Liver (tissue), 8 donors: ENCODE measurements at regions not wholly inside any gene's neighbourhood (a gene's known extent, or its start where the extent isn't known, plus 50 kb on each side); places are given as distances from the start of the nearest gene placed in this dataset.

ENCODE experiments used
- DNase-seq: peaks from one replicate; pipeline ENCODE4 v3.0.0-alpha.2; 2017; ENCODE audit warnings: low spot score
- H3K27ac ChIP-seq, 2 donors: one replicate each; pipeline ENCODE4 v1.7.0; 2013; ENCODE audit warnings: inconsistent platforms in 2 of 2, low read length in 2 of 2, control low read depth in 1 of 2, low read depth in 1 of 2, mild to moderate bottlenecking in 1 of 2
- H3K27me3 ChIP-seq, 4 donors: one replicate each; pipeline versions ENCODE4 v1.6.1 to v1.7.0; 2013; ENCODE audit warnings: low read length in 3 of 4, inconsistent platforms in 1 of 4, mild to moderate bottlenecking in 1 of 4, moderate library complexity in 1 of 4; ENCODE audit not compliant: control insufficient read depth in 4 of 4, insufficient read depth in 4 of 4
- H3K36me3 ChIP-seq, 4 donors: one replicate each; pipeline versions ENCODE4 v1.6.1 to v1.7.0; 2013; ENCODE audit warnings: low read length in 3 of 4, mild to moderate bottlenecking in 3 of 4, low read depth in 1 of 4, moderate library complexity in 1 of 4; ENCODE audit not compliant: control insufficient read depth in 4 of 4, insufficient read depth in 3 of 4
- H3K4me1 ChIP-seq, 4 donors: one replicate each; pipeline versions ENCODE4 v1.6.1 to v1.7.0; 2013; ENCODE audit warnings: low read length in 3 of 4, mild to moderate bottlenecking in 3 of 4, moderate library complexity in 1 of 4; ENCODE audit not compliant: control insufficient read depth in 4 of 4, insufficient read depth in 4 of 4
- H3K4me3 ChIP-seq, 3 donors: one replicate each; pipeline versions ENCODE4 v1.6.1 to v1.7.0; 2013; ENCODE audit warnings: low read length in 3 of 3, control low read depth in 1 of 3, low read depth in 1 of 3, mild to moderate bottlenecking in 1 of 3
- H3K9ac ChIP-seq, 2 donors: one replicate each; pipeline ENCODE4 v1.7.0; 2013; ENCODE audit warnings: low read length in 2 of 2, mild to moderate bottlenecking in 2 of 2, moderate library complexity in 2 of 2, control low read depth in 1 of 2, low read depth in 1 of 2
- H3K9me3 ChIP-seq, 4 donors: one replicate each; pipeline versions ENCODE4 v1.6.1 to v1.7.0; 2013; ENCODE audit warnings: low read length in 3 of 4; ENCODE audit not compliant: control insufficient read depth in 4 of 4
- ATF3 ChIP-seq: IDR thresholded peaks from 2 replicates; pipeline ENCODE4 v1.6.1; 2016; ENCODE audit warnings: antibody characterized with exemption
- CTCF ChIP-seq: fragments of 150-350 bp; IDR thresholded peaks from 2 replicates; pipeline ENCODE4 v1.5.1; 2017; ENCODE audit warnings: improper control_type of control experiment, low read depth, low read length; ENCODE audit not compliant: missing input control
- EGR1 ChIP-seq, 2 donors: IDR thresholded peaks; 2 replicates each; pipeline ENCODE4 v1.6.1; 2016 to 2018; ENCODE audit warnings: antibody characterized with exemption in 2 of 2, low read depth in 2 of 2
- HNF4A ChIP-seq, 2 donors: conservative IDR thresholded peaks; 2 replicates each; pipeline ENCODE4 v1.6.1; 2016; ENCODE audit warnings: antibody characterized with exemption in 2 of 2, mild to moderate bottlenecking in 2 of 2
- NR2F2 ChIP-seq: IDR thresholded peaks from 2 replicates; pipeline ENCODE4 v1.6.1; 2016; ENCODE audit warnings: antibody characterized with exemption
- RAD21 ChIP-seq, 2 donors: IDR thresholded peaks; 2 replicates each; pipeline ENCODE4 v1.6.1; 2016; ENCODE audit warnings: antibody characterized with exemption in 2 of 2, mild to moderate bottlenecking in 2 of 2
- REST ChIP-seq: IDR thresholded peaks from 2 replicates; pipeline ENCODE4 v1.6.1; 2016; ENCODE audit warnings: antibody characterized with exemption, mild to moderate bottlenecking
- RXRA ChIP-seq, 2 donors: IDR thresholded peaks; 2 replicates each; pipeline ENCODE4 v1.6.1; 2017 to 2018; ENCODE audit warnings: antibody characterized with exemption in 2 of 2, mild to moderate bottlenecking in 1 of 2
- SP1 ChIP-seq: IDR thresholded peaks from 2 replicates; pipeline ENCODE4 v1.6.1; 2018; ENCODE audit warnings: antibody characterized with exemption, mild to moderate bottlenecking
- TAF1 ChIP-seq: conservative IDR thresholded peaks from 2 replicates; pipeline ENCODE4 v1.6.1; 2016; ENCODE audit warnings: antibody characterized with exemption, mild to moderate bottlenecking
- YY1 ChIP-seq: IDR thresholded peaks from 2 replicates; pipeline ENCODE4 v1.6.1; 2016; ENCODE audit warnings: antibody characterized with exemption, mild to moderate bottlenecking
- ZBTB33 ChIP-seq: IDR thresholded peaks from 2 replicates; pipeline ENCODE4 v1.6.1; 2016; ENCODE audit warnings: antibody characterized with exemption
- WGBS: extraction: QIAGEN DNeasy Blood & Tissue Kit; methylation state at CpG from one replicate; pipeline ENCODE4 v1.1.7; 2013; 5-methylcytosine and 5-hydroxymethylcytosine counted together
- TF ChIP-seq, protein P1 (sequence below): IDR thresholded peaks from 2 replicates; pipeline ENCODE4 v1.6.1; 2016; ENCODE audit warnings: antibody characterized with exemption
- donor health status: healthy.
- donor health status: healthy.
- donor health status: healthy.
- donor health status: healthy.
- donor health status: healthy.

DNA sequence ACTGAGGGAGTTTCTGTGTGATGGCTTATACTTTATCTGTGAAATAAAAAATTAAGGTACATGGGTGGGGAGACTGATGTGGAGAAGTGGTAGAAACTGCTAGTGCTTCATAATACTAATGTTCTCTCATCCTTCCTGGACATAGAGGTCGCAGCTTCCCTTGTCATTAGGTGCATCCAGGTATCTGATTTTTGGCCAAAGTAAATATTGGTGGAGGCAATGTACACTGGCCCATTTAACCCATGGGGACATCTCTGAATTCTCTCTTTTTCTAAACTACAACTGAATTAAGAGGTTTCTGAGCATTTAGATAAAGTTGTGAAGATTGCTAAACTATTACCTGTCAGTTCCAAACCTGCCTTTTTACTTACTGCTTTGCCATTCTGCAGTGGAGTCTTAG lies 140.9 kb upstream of the CHORDC1 start (continued):
- TF ChIP-seq REST (no peak), HNF4A (conservative IDR thresholded peaks at IDR 0.05) (no peak), EGR1 (IDR thresholded peaks at IDR 0.05; ENCODE audit: low read depth in 2 of 2) (no peak), NR2F2 (no peak)

DNA sequence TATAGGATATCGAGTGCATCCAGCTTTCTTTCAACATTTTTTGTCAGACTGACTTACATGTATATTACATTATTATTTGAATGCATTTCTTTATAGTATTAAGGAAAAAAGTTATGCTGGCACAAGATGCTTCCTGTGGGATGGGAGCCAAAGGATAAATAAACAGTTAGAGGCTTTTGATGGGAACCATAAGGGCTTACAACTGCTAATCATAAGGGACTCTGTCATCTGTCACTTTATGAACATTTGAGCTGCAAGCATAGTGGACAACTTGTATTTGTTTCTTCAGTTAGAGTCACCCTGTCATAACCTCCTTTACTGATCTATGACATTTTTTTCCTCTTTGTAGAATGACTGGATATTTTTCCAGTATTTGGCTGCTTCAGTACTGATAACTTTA lies 132.4 kb upstream of the CHORDC1 start:
- no peak overlapping the region for H3K9ac ChIP-seq
- H3K27ac ChIP-seq: no peak overlapping the region
- H3K4me3 ChIP-seq: no peak overlapping the region
- no peak for TF ChIP-seq NR2F2
- no peak for TF ChIP-seq YY1
- no peak for TF ChIP-seq RXRA (IDR thresholded peaks at IDR 0.05)
- no peak for TF ChIP-seq HNF4A (conservative IDR thresholded peaks at IDR 0.05)
- TF ChIP-seq REST: no peak
- no peak for TF ChIP-seq RAD21 (IDR thresholded peaks at IDR 0.05)
- no peak for TF ChIP-seq ATF3
- no peak for TF ChIP-seq TAF1
- no peak for TF ChIP-seq SP1
- TF ChIP-seq ZBTB33: no peak
- DNase-seq: no peak
- H3K9me3 ChIP-seq: no peaks in the 10 kb centered on the region
- 83% methylated on average over 1 of the region's 1 CpG for WGBS
- no peaks in the 10 kb centered on the region for H3K36me3 ChIP-seq
- no peaks in the 10 kb centered on the region for H3K4me1 ChIP-seq
- H3K27me3 ChIP-seq: no peaks in the 10 kb centered on the region

DNA sequence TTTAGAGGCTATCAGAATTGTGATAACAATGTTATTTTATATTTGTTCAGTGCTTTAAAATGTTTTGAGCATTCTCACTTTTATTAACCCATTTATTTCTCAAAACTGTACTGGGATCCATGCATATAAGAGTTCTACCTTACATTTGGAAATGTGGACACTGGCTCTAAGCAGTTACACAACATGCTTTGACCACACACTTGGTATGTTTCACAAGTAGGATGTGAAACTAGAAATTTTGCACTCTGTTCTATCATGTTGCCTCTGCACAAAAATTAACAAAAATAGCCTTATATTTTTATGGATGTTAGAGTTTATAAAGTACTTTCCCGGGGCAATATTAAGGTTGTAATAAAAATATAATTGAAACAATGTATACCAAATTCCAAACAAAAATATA lies 126.9 kb upstream of the CHORDC1 start:
- Histone ChIP-seq H3K4me1 (no peaks in the 10 kb centered on the region), H3K4me3 (no peak overlapping the region), H3K9ac (no peak overlapping the region), H3K9me3 (no peaks in the 10 kb centered on the region), H3K27ac (no peak overlapping the region), H3K36me3 (no peaks in the 10 kb centered on the region), H3K27me3 (no peaks in the 10 kb centered on the region)
- WGBS: 87% methylated on average over 1 of the region's 1 CpG
- TF ChIP-seq RAD21 (IDR thresholded peaks at IDR 0.05) (no peak), CTCF (no peak), ATF3 (no peak), SP1 (no peak)
- TF ChIP-seq, protein P1, sequence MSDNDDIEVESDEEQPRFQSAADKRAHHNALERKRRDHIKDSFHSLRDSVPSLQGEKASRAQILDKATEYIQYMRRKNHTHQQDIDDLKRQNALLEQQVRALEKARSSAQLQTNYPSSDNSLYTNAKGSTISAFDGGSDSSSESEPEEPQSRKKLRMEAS: no peak
- DNase-seq: no peak
